Left renal pelvis (tissue), 4 donors: ENCODE measurements at regions not wholly inside any gene's neighbourhood (a gene's known extent, or its start where the extent isn't known, plus 50 kb on each side); places are given as distances from the start of the nearest gene placed in this dataset.

Experiments used
- DNase-seq, 4 donors: peaks; one replicate each; pipeline ENCODE4 v3.0.0-alpha.2; 2013; ENCODE audit warnings: low read depth in 4 of 4, low spot score in 3 of 4

- DNase-seq: no peak
These were observed 119.0 kb upstream of the CPSF6 start for GRCh38 chr12:69120354-69120753.

- DNase-seq: no peak
These were observed 116.1 kb upstream of the CPSF6 start for GRCh38 chr12:69123311-69123710.

GRCh38 chr12:69123919-69124638 is 115.3 kb upstream of the CPSF6 start:
- DNase-seq: peak in 1 of 4 donors; percentile 14

- DNase-seq: no peak
These were observed 110.4 kb upstream of the CPSF6 start for GRCh38 chr12:69129017-69129416.

- no peak for DNase-seq
These were observed 109.8 kb upstream of the CPSF6 start for GRCh38 chr12:69129564-69129963.

GRCh38 chr12:69130064-69130463 is 109.3 kb upstream of the CPSF6 start:
- no peak for DNase-seq

GRCh38 chr12:69131077-69131476 is 108.3 kb upstream of the CPSF6 start:
- DNase-seq: no peak

GRCh38 chr12:69136931-69137613 is 102.3 kb upstream of the CPSF6 start:
- no peak for DNase-seq

- no peak for DNase-seq
These were observed 98.3 kb upstream of the CPSF6 start for GRCh38 chr12:69141074-69141473.

GRCh38 chr12:69149270-69149669 is 90.1 kb upstream of the CPSF6 start:
- DNase-seq: no peak

GRCh38 chr12:69150083-69150795 is 89.1 kb upstream of the CPSF6 start:
- DNase-seq: no peak

GRCh38 chr12:69150796-69151127 is 88.6 kb upstream of the CPSF6 start:
- DNase-seq: no peak

- no peak for DNase-seq
These were observed 88.1 kb upstream of the CPSF6 start for GRCh38 chr12:69151254-69151764.

GRCh38 chr12:69154585-69155363 is 84.6 kb upstream of the CPSF6 start:
- peak in 2 of 4 donors; percentile 20 to 22 for DNase-seq

- DNase-seq: peak; percentile 54 to 70 (median 64)
These were observed 82.2 kb upstream of the CPSF6 start for GRCh38 chr12:69157023-69157655.

GRCh38 chr12:69161829-69162228 is 77.5 kb upstream of the CPSF6 start:
- no peak for DNase-seq

GRCh38 chr12:69163681-69164362 is 75.5 kb upstream of the CPSF6 start:
- DNase-seq: no peak

- DNase-seq: no peak
These were observed 71.7 kb upstream of the CPSF6 start for GRCh38 chr12:69167648-69168165.

- no peak for DNase-seq
These were observed 71.0 kb upstream of the CPSF6 start for GRCh38 chr12:69168363-69168762.

- DNase-seq: no peak
These were observed 70.5 kb upstream of the CPSF6 start for GRCh38 chr12:69168828-69169227.
